SW 1271 (cell line): ENCODE measurements at regions not wholly inside any gene's neighbourhood (a gene's known extent, or its start where the extent isn't known, plus 50 kb on each side); places are given as distances from the start of the nearest gene placed in this dataset.

Experiments used
- DNase-seq, 2 experiments: peaks; one replicate each; lab custom pipeline; 2025; lab: John Stamatoyannopoulos, UW

DNA sequence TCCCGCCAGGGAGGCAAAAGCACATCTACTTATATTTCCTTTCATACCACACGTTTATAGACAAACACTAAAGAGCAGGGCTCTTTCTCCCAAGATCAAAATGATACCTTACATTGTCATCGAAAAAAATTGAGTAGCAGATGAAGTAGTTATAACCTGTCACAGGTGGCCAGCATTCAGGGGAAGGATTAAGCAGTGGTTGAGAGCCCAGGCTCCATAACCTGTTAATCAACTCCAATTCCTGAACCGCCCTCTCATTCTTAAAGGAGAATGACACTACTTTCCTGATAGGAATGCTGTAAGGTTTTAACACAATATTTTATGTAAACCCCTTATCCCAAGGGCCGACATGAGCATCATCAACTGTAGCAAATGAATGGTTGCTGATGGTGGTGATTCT lies 268.9 kb upstream of the KCNIP4 start:
- no peak for DNase-seq

DNA sequence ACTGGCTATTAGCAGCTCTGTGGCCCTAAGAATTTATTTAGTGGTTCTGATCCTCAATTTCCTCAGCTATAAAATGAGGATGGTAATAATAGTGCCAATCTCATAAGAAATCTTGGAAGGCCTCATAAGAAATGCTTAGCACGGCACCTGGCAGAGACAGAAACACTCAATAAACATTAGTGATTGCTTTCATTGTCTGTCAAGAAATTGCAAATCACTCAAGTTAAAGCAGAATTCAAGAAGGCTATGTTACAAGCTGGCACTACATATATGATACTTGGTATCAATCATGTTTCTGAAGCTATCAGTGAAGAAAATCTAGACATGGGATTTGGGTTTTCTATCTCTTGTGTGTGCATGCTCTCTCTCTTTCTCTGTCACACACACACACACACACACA lies 267.7 kb upstream of the KCNIP4 start:
- DNase-seq, result no peak

DNA sequence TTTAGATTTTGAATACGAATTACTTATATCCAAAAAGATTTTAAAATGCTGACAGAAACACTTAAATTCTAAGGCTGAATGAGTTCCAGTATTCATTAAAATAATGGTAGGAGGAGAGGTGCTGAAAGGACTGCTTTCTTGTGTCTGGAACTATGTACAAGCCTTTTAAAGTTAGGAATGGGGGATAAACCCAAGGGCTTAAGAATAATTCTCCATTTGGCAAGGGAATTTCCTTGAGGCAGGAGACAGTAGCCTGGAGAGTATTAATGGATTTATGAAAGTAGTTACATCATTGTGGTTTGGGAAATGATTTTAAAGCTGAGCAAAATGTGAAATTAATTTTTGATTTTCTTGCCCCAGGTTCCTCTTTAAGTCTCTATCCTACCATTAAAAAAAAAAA lies 266.5 kb upstream of the KCNIP4 start:
- no peak for DNase-seq

DNA sequence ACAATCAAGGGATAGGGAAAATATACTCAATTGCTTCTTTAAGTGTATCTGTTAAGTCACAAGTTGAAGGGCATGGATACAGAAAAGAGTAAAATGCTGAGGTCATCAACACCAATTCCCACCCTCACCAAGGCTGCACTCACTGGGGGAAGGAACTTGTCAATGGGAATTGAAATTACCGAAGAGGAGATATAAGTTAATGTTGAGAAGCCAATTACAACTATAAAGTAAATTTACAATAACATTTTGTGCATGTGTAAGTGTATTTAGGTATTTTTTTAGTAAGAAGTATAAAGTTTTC lies 255.1 kb upstream of the KCNIP4 start:
- DNase-seq, result no peak

DNA sequence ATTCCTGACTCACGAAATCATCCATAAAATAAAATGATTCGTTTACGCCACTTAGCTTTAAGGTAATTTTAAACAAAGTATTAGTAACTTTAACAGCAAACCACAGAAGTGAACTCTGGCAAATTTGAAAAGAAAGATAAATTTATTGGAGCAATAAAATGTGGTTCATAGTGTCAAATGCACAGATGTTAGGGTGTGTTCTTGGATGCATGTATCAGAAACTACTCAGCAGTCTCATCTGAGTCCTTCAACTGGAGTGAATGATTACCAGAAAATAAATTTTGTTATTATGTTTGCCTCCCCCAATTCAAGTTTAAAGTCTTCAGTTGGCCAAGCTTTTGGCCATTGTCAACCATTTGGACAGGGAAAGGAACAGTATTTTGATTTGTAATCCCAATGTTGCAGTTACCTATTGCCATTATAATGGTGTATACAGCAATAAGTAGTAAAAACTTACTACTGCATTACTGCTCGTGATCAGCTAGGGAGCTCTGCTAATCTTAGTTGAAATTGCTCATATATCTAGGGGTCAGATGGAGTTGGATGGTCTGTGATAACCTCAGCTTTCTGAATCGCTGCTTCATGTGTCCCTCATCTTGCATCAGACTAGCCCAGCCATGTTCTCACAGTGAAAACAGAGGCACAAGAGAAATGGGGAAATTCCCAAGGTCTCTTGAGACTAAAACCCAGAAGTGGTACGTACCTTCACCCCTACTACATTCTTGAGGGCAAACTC lies 254.6 kb upstream of the KCNIP4 start:
- DNase-seq, result no peak

DNA sequence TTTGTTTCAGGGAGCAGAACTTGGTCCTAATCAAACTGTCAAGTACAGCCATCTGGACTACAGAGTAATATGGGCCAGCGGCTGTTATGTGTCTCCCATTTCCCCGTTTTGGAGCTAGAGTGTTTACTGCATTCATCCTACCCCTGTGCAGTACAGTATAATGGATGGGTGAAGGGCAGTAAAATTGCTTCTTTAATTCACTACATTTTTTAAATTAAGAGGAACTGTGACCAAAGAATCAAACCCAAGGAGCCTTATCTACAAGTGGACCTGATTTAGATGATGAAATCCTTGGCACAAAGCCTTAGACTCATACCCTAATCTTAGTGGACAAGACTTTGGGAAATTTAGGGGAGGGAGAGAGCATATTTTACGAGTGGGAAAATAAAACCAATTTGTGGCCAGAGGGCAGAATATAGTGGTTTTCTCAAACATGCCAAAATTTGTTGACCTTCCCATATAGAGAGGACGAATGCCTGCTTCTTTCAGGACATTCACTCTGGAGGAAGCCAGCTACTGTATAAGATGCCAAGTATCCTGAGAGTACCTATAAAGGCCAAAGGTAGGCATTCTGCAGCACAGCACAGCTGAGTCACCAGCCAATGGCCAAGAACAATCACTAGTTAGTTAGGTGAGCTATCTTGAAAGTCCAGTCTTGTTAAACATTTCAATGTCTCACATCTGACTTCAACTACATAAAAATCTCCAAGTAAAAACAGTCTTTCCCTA lies 253.8 kb upstream of the KCNIP4 start:
- no peak for DNase-seq

DNA sequence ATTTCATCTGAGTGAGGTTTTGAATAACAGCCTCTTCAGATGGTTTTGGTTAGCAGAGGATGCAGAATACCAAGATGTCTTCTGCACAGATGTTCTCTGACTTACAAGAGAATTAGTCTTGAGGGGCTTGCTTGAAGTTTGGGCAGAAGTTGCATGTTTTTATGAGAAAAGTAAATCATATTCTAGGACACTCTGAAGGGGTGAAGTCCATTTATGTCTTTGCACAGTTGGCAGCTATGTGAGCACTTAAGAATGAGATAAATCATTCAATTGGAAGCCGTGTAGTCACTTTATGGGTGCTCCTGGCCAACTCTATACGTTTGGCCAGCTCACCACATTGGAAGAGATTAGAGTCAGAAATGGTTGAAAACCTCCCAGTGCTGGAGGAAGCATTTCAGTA lies 252.7 kb upstream of the KCNIP4 start:
- no peak for DNase-seq

DNA sequence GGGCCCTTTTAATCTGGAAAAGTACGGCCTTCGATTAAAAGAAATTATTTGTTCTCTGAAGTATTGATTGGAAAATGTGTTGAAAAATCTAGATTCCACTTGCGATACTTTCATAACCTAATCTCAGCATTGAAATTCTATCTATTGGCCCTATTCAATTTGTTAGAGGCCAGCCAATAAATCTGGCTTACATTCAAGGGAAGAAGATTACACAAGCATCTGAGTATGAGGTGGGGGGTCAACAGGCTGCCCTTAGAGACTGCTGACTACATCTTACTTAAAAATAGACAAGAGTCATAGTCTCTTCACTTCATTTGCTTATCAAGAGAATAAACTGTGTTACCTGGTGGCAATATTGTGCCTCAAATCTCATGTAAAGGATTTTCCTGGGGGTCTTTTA lies 248.0 kb upstream of the KCNIP4 start:
- DNase-seq, result no peak

DNA sequence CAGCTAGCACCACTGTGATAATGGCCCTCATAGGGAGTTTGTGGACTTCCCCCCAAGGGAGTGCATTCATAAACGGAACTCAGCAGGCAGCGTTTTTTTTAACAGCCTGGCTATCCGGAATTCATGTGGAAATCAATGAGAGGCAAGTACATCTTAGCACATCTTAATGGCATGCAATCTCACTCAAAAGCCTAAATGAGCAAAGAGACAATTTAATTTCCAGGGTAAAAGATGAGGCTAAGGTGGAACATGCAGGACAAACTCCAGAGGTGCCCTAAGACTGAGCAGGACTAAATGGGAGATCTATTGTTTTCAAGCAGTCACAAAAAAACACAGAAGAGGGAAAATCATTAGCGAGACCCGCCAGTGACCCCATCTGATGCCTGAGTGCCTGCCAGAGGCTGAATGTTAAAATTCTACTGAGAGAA lies 243.5 kb upstream of the KCNIP4 start:
- no peak for DNase-seq

DNA sequence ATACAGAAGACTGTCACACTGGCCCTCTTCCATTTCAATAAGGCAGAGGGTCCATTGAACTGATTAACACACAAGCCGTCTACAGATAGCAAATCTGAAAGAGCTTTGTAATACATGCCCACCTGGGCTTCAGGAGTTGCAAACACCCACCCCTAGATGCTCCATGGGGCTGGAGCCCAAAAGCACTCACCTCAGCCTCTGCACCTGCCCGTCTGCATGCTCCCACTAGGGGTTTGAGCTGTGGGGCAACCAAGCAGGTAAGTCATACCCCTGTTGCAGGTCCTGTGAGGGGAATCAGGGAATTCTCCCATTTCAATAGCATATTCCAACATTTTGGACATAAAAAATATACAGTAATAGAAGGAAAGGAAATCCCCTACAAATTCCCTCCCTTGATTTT lies 243.0 kb upstream of the KCNIP4 start:
- DNase-seq, result no peak

DNA sequence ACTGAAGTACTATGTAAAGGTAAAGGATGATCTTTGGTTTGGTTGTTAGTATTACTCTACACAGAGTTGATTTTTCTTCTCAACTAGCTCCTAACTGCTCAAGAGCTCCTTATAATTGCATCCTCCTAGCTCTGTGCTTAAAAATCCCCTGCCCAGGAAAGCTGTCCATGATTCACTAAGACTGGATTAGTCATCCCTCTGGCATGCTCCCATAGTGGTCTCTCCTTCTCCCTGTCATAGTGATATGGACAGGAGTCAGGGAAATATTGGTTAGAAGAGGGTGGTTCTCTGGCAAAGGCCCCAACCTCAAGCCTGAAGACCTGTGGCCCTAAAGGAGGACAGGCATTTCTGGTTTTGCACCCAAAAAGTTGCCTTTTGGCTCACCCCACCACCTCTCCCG lies 242.3 kb upstream of the KCNIP4 start:
- peak; percentile 5 to 65 for DNase-seq

DNA sequence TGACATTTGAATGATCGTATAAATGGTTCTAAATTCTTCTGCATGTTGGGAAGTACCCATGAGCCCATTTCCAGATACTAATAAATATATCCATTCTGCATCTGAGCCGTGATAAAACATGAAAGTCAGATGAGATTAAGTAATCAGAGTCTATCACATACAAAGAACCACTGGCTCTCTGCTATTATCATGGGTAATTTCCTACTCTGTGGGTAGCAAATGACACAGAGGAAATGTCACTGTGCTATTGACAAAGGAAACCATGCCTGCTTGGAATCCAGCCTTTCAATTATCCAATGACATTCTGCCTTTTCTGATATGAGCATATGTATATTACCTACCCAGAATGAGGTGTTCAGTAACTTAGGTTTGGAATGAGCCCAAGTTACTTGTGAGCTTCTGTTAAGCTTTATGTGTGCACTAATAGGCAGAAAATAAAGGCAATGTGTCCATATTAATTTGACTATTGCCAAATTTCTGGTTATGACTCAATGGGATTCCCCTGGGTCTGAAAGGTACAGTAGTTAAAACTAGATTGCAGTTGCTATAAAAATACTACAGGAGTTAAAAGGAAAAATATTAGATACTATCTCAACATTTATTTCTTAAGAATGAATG lies 238.7 kb upstream of the KCNIP4 start:
- DNase-seq, result no peak

DNA sequence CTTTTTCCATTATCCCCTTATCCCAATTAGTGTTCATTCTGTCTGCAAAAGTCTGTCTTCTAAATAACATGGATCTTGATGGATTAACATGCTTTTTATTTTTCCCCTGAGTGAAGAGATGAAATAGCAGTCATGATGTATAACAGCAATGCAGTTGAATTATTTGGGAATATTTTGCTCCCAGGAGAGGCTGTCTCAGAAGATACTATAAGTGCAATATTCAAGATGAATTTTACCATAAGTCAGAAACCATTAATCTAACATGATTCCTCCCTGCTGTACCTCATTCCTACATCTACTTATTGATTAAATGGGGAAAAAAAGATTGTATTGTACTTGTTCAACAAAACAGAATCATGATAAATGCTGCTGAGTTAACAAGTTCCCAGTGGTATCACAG lies 233.2 kb upstream of the KCNIP4 start:
- DNase-seq, result no peak

DNA sequence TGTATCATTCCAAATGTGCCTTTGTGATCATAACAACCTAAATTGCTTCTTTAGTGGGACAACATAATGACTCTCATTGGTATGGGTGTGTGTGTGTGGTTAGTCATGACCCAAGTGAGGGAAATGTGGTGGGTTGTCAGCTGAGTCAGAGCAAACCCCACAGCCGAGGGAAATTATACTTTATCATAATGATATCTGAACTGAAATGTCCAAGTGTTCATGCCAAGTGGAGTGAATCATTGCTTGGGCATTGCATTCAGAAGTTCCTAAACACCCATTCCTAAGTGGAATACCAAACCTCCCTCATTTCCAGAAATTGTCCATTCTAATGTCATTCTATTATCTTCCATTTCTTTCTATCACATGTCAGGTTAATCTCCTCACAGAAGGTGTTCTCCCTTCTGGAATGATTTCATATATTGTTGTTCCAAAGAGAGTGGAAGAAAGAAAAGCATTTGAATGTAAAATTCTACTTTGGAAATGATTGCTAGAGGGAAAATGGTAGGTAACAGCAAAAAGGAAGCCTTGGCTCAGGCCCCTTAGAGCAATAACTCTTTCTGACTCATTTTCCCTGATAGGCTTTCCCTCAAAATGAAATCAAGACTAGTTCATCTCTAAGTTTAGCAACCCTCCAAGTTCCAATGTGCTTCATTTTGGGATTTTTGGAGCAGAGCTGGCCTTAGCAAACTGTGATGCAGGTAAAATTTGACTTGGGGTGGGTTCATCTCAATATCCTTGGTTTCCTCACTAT lies 230.7 kb upstream of the KCNIP4 start:
- DNase-seq, result peak in 1 of 2 experiments; percentile 33

DNA sequence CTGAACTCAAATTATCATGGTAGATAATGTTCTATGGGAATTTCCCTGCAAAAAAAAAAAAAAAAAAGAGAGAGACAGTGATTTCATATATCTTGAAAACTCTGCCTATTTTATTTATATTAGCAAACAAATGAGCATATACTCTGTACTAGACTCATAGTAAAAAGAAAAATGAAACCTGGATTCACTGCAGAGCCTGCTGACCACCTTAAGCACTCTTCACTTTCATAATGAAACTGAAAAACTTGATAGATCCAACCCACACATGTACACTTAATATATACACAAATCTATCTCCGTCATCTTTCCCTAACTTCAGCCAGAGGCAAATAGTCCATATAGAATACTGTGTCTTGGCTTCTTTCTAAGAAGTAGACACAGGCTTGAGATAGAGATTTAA lies 226.1 kb upstream of the KCNIP4 start:
- DNase-seq, result no peak

DNA sequence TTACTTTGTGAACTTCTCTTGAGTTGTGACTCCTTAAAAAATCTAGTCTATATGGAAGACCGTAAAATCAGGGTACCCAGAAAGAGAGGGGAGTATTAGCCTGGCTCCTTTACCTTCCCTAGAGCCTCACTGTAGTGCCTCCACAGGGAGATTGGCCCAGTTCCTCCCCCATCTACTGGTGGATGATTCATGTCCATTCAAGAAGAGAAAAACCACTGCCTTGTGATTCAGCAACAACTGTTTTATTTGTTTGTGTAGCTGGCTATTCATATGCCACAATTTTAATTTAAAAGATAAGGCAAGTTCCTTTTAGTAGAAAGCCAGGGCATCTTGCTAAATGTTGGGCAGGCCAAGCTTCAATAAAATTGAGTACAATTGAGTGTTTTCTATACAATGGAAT lies 221.8 kb upstream of the KCNIP4 start:
- DNase-seq, result no peak

DNA sequence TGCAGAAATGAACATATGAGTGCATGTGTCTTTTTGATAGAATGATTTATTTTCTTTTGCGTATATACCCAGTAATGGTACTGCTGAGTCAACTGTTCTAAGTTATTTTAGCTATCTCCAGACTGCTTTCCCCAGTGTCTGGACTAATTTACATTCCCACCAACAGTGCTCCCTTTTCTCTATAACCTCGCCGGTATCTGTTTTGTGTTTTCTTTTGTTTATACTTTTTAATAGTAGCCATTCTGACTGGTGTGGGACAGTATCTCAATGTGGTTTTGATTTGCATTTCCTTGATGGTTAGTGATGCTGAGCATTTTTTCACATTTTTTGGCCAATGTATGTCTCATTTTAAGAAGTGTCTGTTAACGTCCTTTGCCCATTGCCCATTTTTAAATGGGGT lies 218.6 kb upstream of the KCNIP4 start:
- DNase-seq, result no peak

DNA sequence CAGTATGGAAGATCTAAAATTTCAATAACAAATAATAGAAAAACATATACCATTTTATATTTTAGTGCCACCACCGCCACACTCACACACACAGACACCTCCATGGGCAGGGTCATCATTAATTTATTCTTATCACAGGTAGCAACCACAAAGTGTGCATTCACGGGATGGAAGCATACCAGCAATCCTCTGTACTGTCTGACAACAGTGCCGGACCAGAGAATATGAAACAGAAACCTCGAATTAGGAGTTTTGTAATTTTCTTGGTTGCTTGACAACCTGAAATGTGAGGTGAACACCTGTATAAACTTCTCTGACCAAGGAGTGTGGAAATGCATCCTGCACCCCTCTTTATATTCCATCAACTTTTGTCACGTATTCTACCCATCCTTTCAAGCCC lies 213.9 kb upstream of the KCNIP4 start:
- no peak for DNase-seq

DNA sequence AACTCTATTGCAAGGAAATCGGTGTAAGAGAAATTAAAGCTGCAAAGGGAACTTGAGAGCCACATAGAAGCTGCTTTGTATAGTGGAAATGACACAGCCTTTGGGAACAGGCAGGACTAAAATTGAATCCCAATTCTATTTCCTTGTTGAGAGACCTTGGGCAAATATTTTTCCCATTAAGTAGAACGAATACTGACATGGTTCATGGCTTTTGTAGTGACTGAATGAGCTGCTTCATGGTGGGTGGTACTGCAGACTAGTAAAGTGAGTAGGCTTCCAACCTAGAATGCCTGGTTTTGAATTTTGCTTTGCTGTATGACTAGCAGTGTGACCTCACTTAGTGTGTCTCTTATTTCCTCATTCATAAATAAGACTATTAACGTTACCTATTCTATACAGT lies 182.2 kb upstream of the KCNIP4 start:
- DNase-seq, result no peak

DNA sequence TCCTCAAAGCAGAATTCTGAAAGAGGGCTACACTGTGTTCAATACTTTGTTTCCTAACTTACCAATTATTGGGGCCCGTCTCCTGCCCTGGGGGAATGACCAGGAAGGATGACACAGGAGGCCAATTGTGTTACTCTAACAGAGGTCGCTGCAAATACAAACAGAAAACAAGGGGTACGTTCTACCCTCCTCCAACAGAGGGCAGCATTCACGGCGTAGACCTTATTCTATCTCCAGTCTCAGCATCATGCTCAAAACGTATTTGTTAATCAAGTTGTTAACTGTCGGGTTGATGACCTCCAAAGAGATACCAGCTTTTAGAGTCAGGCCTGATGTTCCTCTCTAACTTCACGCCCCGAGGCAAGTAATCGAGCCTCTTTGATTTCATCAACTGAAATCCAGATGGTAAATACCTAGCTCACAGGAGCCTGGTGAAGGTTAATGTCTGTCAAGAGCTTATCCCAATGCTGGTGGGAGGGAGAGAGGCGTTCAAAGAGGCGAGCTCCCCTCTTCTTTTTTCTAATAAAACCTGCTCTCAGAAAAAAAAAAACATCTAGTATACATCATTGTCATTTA lies 181.0 kb upstream of the KCNIP4 start:
- peak in 1 of 2 experiments; percentile 32 for DNase-seq

DNA sequence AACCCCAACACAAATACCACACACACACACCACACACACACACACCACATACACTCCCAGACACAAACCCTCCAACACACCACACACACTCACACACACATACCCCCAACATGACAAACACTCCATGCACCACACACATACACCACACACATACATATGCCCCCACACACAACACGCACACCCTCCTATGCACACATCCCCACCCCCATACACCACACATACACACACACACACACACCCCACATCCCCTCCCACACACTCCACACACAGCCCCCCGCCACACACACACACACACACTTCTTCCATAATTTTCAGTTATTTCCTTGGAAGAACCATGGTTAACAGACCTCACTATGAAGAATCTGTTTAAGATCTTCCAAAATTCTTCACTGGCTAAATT lies 173.5 kb upstream of the KCNIP4 start:
- DNase-seq, result no peak

DNA sequence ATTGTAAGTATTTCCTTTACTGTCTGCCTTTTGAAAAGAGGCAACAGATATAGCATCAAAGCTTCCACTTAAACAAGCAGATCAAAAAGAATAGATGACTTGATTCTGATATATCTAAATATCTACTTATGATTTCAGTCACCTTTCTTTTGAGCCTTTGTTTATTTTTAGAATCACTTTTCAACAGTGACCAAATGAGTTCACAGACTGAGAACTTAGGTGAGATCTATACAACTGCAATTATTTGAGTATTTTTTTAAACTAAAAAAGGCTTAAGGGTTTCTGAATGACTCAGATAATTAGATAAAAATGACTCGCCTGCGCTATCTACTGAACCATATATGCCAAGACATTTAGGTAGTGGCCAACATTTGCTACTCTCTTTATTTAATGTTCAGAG lies 166.7 kb upstream of the KCNIP4 start:
- no peak for DNase-seq

DNA sequence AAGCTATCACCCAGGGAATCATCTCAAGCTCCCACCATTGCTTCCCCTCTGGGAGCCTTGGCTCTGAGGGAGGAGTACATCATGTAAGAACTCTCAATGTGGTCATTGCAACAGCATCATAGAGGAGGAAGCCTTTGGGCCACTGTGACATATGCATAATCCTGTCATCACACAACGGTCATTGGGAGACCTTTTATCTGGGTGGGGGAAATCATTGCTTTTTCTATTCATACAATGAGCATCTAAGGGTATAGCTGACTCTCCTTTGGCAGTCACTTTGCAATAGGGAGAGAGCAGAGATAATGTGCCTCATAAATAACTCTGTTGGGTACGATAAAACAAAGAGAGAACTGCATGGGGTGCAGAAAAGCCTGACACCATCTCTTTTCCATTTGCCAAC lies 155.2 kb upstream of the KCNIP4 start:
- no peak for DNase-seq
